ENCODE measurements at regions not wholly inside any gene's neighbourhood (a gene's known extent, or its start where the extent isn't known, plus 50 kb on each side); places are given as distances from the start of the nearest gene placed in this dataset.

DNA sequence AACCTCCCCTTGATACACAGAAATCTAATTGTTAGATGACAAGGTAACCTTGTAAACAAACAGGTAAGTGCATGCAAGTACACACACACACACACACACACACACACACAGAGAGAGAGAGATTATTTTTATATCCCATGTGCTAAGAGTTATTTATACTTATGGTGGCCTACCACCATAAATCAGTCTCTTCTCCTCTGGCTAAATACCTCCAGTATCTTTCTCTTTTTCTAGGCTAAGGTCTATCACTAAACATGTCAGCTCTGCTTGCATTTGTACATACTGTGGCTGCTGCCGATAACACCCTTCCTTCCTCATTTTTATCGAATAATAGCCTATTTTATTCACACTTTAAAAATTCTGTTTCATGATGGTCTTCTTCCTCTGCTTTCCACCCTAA is 172.4 kb downstream of the CNTN3 start:
- TF ChIP-seq, protein P1, sequence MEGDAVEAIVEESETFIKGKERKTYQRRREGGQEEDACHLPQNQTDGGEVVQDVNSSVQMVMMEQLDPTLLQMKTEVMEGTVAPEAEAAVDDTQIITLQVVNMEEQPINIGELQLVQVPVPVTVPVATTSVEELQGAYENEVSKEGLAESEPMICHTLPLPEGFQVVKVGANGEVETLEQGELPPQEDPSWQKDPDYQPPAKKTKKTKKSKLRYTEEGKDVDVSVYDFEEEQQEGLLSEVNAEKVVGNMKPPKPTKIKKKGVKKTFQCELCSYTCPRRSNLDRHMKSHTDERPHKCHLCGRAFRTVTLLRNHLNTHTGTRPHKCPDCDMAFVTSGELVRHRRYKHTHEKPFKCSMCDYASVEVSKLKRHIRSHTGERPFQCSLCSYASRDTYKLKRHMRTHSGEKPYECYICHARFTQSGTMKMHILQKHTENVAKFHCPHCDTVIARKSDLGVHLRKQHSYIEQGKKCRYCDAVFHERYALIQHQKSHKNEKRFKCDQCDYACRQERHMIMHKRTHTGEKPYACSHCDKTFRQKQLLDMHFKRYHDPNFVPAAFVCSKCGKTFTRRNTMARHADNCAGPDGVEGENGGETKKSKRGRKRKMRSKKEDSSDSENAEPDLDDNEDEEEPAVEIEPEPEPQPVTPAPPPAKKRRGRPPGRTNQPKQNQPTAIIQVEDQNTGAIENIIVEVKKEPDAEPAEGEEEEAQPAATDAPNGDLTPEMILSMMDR (IDR thresholded peaks at IDR 0.05; ENCODE audit: insufficient read depth, low read depth, low read length, missing control alignments) = no peak
- H3K4me3 ChIP-seq (ENCODE audit: low read depth, low read length) = no peak overlapping the region
- no peak for DNase-seq (ENCODE audit: low read depth)

DNA sequence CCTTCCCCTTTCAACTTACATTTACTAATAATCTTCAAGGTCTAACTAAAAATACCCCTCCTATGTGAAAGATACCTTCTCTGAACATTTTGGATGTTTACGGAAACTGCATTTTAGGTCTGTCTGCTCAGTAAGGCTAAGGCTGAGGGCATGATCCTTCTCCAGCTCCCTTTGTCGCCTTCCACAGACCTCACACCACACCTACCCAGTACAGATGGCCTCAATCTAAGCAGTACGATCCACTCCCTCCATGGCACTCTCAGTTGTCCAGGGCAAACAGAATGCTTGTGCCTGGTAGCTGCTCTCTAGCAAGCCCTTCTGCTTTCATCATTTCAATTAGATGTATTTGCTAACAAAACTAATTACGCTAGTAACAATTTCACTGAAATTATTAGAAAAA is 178.3 kb downstream of the CNTN3 start:
- no peak overlapping the region for H3K4me3 ChIP-seq (ENCODE audit: low read depth, low read length)
- DNase-seq (ENCODE audit: low read depth) = no peak
- TF ChIP-seq, protein P1 (IDR thresholded peaks at IDR 0.05; ENCODE audit: insufficient read depth, low read depth, low read length, missing control alignments) = no peak

DNA sequence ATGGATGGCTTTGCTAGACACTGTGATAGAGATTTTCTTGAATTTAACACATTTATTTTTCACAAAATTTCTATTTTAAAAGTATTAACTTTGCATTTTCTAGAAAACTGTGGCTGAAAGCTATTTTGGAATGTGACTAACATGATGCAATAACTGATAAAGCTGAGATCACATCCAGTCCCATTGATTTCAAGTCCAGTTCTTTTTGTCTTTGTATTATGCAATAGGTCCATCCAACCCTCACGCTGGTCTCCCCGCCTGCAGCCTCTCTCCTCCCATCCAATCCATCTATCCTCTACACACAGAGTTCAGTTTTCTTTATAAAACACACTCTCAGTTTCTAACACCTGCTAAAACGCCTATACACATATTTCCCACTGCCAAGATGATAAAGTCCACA is 178.8 kb downstream of the CNTN3 start:
- TF ChIP-seq, protein P1 (IDR thresholded peaks at IDR 0.05; ENCODE audit: insufficient read depth, low read depth, low read length, missing control alignments) = no peak
- H3K4me3 ChIP-seq (ENCODE audit: low read depth, low read length) = no peak overlapping the region
- DNase-seq (ENCODE audit: low read depth) = no peak

DNA sequence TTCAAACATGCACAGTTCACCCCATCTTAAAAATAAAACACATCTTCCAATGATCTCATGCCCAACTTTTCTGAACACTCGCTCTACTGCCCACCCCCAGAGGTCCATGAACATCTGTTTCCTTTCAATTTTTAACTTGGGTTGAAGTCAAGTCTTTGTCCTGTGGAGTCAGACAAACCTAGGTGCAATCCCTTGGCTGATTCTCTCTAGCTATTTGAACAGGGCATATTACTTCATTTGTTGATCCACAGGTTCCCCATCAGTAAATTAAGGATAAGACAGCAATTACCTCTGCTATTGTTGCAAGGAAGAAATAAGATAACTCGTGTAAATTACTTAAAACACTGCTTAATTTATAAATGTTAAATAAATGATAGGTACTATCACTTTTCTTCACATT is 180.1 kb downstream of the CNTN3 start:
- TF ChIP-seq, protein P1 (IDR thresholded peaks at IDR 0.05; ENCODE audit: insufficient read depth, low read depth, low read length, missing control alignments) = no peak
- no peak for DNase-seq (ENCODE audit: low read depth)
- H3K4me3 ChIP-seq (ENCODE audit: low read depth, low read length) = no peak overlapping the region

DNA sequence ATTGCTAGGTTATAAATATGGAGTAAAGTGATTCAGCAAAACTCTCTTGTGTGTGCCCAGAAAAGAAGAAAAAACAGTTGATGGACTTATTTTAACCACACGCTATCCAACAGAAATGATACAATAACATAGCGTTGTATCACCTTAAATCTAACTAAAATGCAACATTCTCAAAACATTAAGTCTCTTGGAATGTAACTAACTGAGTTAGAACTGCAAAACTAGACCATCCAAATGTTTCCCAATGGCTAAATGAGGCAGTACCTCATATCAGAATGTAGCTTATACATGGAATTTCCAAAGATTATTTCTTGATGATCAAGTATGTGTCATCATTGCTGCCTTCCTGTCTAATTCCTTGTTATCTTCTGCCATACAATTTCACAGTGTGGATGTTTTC is 187.9 kb downstream of the CNTN3 start:
- no peak for DNase-seq (ENCODE audit: low read depth)
- H3K4me3 ChIP-seq (ENCODE audit: low read depth, low read length) = no peak overlapping the region
- TF ChIP-seq, protein P1 (IDR thresholded peaks at IDR 0.05; ENCODE audit: insufficient read depth, low read depth, low read length, missing control alignments) = no peak

DNA sequence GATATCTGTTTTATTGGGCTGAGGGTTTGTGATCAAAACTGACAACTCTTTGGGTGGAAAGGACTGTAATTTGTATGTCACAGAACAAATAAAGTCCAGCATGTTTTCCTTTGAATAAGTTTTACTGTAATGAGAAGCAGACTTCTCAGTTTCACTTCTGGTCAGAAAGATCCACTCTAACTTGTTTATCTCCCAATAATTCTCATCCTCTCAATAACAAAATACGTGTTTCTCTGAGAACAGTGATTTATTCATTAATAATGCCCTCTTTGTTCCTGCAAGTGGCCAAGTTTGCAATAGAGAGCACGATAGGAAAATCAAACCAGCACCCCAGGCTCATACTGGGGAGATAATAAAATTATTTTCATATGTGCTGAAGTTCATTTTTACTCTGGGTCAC is 190.6 kb downstream of the CNTN3 start:
- DNase-seq (ENCODE audit: low read depth) = no peak
- TF ChIP-seq, protein P1 (IDR thresholded peaks at IDR 0.05; ENCODE audit: insufficient read depth, low read depth, low read length, missing control alignments) = no peak
- no peak overlapping the region for H3K4me3 ChIP-seq (ENCODE audit: low read depth, low read length)

DNA sequence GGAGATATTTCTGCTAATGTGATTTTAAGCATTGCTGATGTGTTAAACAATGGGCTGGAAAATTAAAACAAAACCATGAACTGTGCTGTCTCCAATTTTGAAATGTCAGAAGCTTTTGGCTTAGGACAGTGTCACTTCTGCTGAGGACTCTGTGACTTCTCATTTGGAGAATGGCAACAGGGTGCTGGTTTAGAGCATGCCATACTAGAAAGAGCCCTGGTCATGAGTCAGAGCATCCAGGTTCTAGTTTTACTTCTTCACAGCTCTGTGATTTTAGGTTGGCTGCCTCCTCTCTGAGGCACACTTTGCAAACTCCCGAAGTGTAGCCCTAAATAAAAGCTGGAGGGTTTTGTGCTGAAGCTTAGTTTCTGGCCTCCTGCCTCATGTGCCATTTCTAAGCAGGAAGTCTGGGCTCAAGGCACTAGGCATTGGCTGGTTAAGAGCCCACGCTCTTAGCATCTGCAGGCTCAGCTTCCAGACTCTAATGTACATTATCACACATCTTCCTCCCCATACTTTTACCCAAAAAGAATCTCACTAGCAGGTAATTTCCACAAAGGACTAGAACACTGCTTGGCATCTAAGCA is 193.8 kb downstream of the CNTN3 start:
- TF ChIP-seq, protein P1 (IDR thresholded peaks at IDR 0.05; ENCODE audit: insufficient read depth, low read depth, low read length, missing control alignments) = no peak
- H3K4me3 ChIP-seq (ENCODE audit: low read depth, low read length) = no peak overlapping the region
- no peak for DNase-seq (ENCODE audit: low read depth)
